ENCODE measurements at regions not wholly inside any gene's neighbourhood (a gene's known extent, or its start where the extent isn't known, plus 50 kb on each side); places are given as distances from the start of the nearest gene placed in this dataset.

- no peaks in the 10 kb centered on the region for H3K27me3 Mint-ChIP-seq (ENCODE audit: low read depth)
- TF ChIP-seq, protein P1, sequence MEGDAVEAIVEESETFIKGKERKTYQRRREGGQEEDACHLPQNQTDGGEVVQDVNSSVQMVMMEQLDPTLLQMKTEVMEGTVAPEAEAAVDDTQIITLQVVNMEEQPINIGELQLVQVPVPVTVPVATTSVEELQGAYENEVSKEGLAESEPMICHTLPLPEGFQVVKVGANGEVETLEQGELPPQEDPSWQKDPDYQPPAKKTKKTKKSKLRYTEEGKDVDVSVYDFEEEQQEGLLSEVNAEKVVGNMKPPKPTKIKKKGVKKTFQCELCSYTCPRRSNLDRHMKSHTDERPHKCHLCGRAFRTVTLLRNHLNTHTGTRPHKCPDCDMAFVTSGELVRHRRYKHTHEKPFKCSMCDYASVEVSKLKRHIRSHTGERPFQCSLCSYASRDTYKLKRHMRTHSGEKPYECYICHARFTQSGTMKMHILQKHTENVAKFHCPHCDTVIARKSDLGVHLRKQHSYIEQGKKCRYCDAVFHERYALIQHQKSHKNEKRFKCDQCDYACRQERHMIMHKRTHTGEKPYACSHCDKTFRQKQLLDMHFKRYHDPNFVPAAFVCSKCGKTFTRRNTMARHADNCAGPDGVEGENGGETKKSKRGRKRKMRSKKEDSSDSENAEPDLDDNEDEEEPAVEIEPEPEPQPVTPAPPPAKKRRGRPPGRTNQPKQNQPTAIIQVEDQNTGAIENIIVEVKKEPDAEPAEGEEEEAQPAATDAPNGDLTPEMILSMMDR (conservative IDR thresholded peaks at IDR 0.05), result no peak
These were observed 168.1 kb upstream of the LRRN1 start for GRCh38 chr3:3631114-3631513.

DNA sequence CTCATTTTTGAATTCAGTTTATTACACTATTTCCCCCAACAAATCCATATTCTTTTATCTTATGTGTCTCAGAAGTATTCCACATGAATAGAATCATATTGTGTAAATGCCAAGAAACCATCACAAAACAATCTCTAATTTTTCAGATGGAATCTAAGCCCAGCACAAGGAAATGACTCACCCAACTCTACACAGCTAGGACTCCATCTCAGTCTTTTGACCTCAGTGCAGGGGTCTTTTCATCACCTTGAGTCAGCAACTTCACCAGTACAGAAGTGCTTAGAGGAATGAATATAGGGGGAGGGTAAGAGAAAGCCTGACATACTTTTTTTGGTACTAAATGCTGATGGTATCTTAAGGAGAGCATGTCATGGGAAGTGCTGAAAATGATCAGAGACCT, 169.3 kb upstream of the LRRN1 start:
- TF ChIP-seq, protein P1 (conservative IDR thresholded peaks at IDR 0.05), result no peak
- Mint-ChIP-seq H3K9me3 (peaks cover 7% of the 10 kb centered on the region), H3K27me3 (ENCODE audit: low read depth) (no peaks in the 10 kb centered on the region), H3K4me3 (no peak overlapping the region), H3K27ac (ENCODE audit: unreplicated experiment) (no peak overlapping the region), H3K4me1 (no peaks in the 10 kb centered on the region), H3K36me3 (ENCODE audit: low read depth) (no peaks in the 10 kb centered on the region)
- no peak for DNase-seq (ENCODE audit: low read depth, low spot score)

More at GRCh38 chr3:3631114-3631513, 168.1 kb upstream of the LRRN1 start:
- H3K4me3 Mint-ChIP-seq, result no peak overlapping the region
- no peak overlapping the region for H3K27ac Mint-ChIP-seq (ENCODE audit: unreplicated experiment)
- no peaks in the 10 kb centered on the region for H3K36me3 Mint-ChIP-seq (ENCODE audit: low read depth)
- no peaks in the 10 kb centered on the region for H3K4me1 Mint-ChIP-seq
- H3K9me3 Mint-ChIP-seq, result peaks cover 5% of the 10 kb centered on the region
- no peak for DNase-seq (ENCODE audit: low read depth, low spot score)

DNA sequence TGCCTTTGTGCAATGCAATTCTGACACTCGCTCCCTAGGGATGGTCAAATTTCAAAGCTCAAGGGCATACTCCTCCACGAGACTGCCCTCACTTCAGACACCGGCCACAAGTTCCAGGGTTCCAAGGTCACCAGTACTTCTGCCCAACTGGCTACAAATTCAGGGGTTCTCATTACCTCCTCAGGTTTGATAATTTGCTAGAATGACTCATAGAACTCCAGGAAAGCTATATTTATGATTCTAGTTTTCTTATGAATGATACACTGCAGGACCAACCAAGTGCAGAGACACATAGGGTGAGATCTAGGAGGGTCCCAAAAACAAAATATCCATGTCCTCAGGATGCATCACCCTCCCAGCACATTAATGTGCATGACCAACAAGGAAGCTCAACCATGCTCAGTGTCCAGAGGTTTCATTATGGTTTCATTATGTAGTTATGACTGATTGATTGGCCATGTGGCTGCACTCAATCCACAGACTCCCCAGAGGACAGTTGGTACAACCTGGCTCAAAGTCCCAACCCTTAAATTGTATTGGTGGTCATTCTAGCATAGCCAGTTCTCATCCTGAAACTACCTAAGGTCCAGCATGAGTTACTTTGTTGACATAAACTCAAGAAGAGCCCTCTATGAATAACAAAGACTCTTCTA, 170.4 kb upstream of the LRRN1 start:
- Mint-ChIP-seq H3K4me1 (no peaks in the 10 kb centered on the region), H3K27me3 (ENCODE audit: low read depth) (no peaks in the 10 kb centered on the region), H3K36me3 (ENCODE audit: low read depth) (no peaks in the 10 kb centered on the region), H3K4me3 (no peak overlapping the region), H3K9me3 (peaks cover 9% of the 10 kb centered on the region), H3K27ac (ENCODE audit: unreplicated experiment) (no peak overlapping the region)
- TF ChIP-seq, protein P1 (conservative IDR thresholded peaks at IDR 0.05), result no peak
- no peak for DNase-seq (ENCODE audit: low read depth, low spot score)

DNA sequence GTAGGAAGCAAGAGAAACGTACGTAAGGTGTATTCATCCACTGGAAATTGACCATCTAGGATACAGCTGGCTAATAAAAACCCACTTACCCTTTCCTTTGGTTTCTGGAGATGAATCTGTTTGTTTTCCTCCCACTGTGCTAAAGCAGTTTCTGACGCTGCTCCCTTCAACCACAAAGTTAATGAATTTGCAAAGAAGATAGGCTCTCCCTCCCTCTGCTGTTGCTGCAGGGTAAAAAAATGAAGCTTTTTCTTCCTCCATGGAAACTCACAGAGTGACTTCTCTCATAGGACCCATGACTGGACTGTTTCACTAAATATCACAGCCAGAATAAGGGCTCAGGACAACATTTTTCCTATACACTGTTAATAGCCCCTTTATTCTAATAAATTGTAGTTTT, 172.1 kb upstream of the LRRN1 start:
- Mint-ChIP-seq H3K9me3 (peaks cover 9% of the 10 kb centered on the region), H3K27ac (ENCODE audit: unreplicated experiment) (no peak overlapping the region), H3K27me3 (ENCODE audit: low read depth) (no peaks in the 10 kb centered on the region), H3K4me3 (no peak overlapping the region), H3K4me1 (no peaks in the 10 kb centered on the region), H3K36me3 (ENCODE audit: low read depth) (no peaks in the 10 kb centered on the region)
- no peak for DNase-seq (ENCODE audit: low read depth, low spot score)
- TF ChIP-seq, protein P1 (conservative IDR thresholded peaks at IDR 0.05), result no peak

DNA sequence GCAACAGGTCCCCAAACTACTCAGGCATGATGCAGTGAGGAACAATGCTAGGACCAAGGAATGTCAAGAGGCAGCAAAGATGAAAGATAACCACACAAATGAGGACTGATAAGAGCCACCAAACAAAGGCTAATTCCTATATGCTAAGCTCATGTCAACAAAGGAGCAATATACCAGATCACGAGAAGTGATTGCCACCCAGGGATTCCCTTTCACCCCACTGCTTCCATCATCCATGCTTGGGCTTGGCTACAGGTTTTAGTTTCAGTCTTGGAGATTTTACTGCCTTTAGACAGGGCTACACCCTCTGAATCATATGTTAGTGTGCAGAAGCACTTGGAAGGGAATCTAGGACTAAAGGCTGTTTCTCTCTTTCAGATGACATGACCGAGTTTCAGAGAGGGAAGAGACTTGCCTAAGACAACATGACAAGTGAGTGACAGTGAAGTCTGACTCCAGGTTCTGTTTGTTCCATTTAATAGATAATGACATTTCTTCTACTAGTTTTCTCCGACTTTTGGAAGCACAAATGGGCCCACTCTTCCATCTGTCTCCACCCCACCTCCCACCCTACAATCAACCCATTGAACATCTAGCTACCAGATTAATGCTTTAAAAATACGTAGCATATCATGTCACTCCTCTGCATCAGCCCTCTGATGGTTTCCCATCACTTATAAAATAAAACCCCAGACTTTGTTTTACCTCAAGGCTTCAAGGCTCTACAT, 173.5 kb upstream of the LRRN1 start:
- TF ChIP-seq, protein P1 (conservative IDR thresholded peaks at IDR 0.05), result no peak
- H3K4me3 Mint-ChIP-seq, result no peak overlapping the region
- no peaks in the 10 kb centered on the region for H3K27me3 Mint-ChIP-seq (ENCODE audit: low read depth)
- H3K4me1 Mint-ChIP-seq, result no peaks in the 10 kb centered on the region
- H3K9me3 Mint-ChIP-seq, result peaks cover 9% of the 10 kb centered on the region
- no peaks in the 10 kb centered on the region for H3K36me3 Mint-ChIP-seq (ENCODE audit: low read depth)
- no peak for DNase-seq (ENCODE audit: low read depth, low spot score)
- no peak overlapping the region for H3K27ac Mint-ChIP-seq (ENCODE audit: unreplicated experiment)
